HFF-Myc (cell line): ENCODE measurements at regions not wholly inside any gene's neighbourhood (a gene's known extent, or its start where the extent isn't known, plus 50 kb on each side); places are given as distances from the start of the nearest gene placed in this dataset.
"Not testable (repeated sequence)": the region's sequence is repeated elsewhere in the genome, so short reads cannot be mapped to it uniquely, and the experiment has no call there.

ENCODE experiments used
- DNase-seq: peaks from one replicate; pipeline ENCODE4 v3.0.0-alpha.2; 2011; ENCODE audit warnings: low read depth; ENCODE audit errors: extremely low read depth
- H3K4me3 ChIP-seq: replicated peaks from 2 replicates; pipeline ENCODE4 v1.5.1; 2011; ENCODE audit warnings: low read depth, mild to moderate bottlenecking, control low read depth, low read length
- TF ChIP-seq, protein P1 (sequence below): IDR thresholded peaks from 2 replicates; pipeline ENCODE4 v1.5.1; 2012; ENCODE audit warnings: mild to moderate bottlenecking, low read depth, low read length, control low read depth; ENCODE audit errors: missing control alignments

DNA sequence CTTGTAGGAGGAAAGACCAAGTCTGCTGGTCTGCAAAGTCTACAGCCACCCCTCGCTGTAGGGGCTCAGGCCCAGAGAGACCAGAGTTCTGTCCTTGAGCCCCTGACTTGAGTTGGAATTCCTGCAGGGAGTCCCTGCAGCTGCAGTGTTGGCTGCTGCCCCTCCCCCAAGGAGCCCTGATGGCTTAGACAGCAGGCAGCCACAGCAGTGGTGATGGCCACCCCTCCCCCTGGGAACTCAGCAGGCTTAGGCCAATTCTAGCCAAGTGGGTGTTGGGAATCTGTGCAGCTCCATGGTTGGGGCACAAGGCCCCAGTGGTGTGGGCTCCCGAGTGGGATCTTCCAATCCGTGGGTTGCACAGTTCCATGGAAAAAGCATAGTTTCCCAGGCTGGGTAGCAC, 345.4 kb downstream of the CD109 start:
- DNase-seq, result no peak
- H3K4me3 ChIP-seq, result no peak overlapping the region
- TF ChIP-seq, protein P1, sequence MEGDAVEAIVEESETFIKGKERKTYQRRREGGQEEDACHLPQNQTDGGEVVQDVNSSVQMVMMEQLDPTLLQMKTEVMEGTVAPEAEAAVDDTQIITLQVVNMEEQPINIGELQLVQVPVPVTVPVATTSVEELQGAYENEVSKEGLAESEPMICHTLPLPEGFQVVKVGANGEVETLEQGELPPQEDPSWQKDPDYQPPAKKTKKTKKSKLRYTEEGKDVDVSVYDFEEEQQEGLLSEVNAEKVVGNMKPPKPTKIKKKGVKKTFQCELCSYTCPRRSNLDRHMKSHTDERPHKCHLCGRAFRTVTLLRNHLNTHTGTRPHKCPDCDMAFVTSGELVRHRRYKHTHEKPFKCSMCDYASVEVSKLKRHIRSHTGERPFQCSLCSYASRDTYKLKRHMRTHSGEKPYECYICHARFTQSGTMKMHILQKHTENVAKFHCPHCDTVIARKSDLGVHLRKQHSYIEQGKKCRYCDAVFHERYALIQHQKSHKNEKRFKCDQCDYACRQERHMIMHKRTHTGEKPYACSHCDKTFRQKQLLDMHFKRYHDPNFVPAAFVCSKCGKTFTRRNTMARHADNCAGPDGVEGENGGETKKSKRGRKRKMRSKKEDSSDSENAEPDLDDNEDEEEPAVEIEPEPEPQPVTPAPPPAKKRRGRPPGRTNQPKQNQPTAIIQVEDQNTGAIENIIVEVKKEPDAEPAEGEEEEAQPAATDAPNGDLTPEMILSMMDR, result no peak

DNA sequence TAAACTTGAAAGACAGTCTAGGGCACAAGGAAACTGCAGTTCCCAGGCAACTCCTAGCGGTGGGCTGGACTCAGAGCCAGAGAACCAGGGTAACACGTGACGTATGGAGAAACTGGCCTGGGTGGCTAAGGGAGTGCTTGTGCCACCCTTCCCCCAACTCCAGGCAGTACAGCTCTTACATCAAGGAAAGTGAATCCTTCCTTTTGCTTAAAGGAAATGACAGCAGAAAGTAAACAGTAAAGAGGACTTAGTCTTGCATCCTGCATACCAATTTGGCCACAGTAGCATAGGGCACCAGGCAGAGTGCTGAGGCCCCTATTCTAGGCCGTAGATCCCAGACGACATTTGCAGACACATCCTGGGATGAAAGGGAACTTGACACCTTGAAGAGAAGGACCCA, 322.8 kb downstream of the CD109 start:
- no peak for DNase-seq
- H3K4me3 ChIP-seq, result no peak overlapping the region
- TF ChIP-seq, protein P1, result no peak

DNA sequence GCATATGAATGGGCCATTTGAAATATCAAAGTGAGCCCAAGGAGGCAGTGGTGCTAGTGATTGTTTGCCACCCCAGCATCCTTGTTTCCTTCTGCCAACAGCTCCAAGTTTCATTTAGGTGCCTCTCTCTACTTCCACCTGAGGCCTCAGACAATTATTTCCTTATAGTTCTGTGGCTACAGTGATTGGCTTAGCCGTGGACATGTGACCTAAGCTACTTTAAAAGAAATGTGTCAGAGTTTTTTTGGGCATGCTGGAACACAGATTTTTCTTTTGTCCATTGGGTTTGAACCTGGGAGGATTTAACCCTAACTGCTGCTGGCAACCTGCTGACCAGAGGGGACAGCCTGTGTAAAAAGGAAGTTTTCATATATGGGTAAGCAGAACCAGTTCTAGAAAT, 319.4 kb downstream of the CD109 start:
- H3K4me3 ChIP-seq, result no peak overlapping the region
- TF ChIP-seq, protein P1, result no peak
- no peak for DNase-seq

DNA sequence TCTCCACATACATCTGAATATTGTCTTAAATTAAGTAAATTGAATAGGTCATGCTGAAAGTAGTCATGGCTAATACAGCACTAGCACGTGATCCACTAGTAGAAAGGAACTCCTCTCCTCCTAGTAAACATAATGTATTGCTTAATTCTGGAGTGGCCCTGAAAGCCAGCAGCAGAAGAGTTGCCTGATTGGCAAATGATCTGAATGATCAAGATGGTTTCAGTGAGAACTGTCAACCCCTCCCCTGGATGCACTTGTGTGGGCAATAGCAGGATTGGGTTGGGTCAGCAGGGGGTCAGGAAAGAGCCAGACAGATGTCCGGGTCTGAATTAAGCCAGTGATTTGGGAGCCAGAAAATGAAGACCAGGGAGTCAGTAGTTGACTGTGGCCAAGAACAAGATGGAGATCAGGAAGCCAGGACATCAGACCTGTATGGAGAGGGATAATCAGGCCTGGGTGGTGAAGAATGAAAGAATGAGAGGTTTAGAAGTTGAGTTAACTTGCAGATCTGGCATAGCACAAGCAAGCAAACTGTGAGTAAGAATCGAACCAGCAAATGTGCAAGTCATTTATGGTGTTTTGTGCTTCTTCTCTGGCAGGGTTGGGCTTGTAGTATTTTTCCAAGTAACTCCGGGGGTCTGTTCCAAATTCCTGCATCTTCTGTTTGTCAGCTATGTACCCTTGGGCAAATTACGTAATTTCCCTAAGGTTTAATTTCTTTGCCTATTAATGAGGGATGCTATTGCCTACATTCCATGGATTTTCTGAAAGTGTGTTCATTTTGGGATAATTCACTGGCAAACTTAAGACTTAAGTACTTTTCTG, 304.9 kb downstream of the CD109 start:
- no peak overlapping the region for H3K4me3 ChIP-seq
- DNase-seq, result no peak
- TF ChIP-seq, protein P1, result no peak

DNA sequence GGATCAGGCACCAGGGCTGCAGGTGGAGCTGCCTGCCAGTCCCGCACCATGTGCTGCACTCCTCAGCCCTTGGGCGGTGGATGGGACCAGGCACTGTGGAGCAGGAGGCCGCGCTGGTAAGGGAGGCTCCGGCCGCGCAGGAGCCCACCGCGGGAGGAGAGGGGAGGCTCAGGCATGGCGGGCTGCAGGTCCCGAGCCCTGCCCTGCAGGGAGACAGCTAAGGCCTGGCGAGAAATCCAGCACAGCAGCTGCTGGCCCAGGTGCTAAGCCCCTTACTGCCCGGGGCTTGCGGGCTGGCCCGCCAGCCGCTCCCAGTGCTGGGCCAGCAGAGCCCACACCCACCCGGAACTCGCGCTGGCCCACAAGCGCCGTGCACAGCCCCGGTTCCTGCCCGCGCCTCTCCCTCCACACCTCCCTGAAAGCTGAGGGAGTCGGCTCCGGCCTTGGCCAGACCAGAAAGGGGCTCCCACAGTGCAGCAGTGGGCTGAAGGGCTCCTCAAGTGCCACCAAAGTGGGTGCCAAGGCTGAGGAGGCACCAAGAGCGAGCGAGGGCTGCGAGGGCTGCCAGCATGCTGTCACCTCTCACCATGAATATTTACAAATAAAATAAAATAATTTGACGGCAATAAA, 294.7 kb downstream of the CD109 start:
- H3K4me3 ChIP-seq, DNase-seq: not testable (repeated sequence)

DNA sequence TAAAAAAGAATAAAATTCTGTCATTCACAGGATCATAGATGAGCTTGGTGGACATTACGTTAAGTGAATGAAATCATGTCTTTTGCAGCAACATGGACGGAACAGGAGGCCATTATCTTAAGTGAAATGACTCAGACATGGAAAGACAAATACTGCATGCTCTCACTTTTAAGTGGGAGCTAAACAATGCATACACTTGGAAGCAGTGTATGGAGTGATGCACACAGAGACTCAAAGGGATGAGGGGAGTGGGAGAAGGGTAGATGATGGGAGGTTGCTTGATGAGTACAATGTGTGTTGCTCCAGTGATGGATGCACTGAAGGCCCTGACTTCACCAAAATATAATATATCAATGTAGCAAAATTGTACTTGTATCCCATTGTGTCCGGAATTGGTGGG, 293.4 kb downstream of the CD109 start:
- no peak for DNase-seq
- TF ChIP-seq, protein P1, result no peak
- no peak overlapping the region for H3K4me3 ChIP-seq

DNA sequence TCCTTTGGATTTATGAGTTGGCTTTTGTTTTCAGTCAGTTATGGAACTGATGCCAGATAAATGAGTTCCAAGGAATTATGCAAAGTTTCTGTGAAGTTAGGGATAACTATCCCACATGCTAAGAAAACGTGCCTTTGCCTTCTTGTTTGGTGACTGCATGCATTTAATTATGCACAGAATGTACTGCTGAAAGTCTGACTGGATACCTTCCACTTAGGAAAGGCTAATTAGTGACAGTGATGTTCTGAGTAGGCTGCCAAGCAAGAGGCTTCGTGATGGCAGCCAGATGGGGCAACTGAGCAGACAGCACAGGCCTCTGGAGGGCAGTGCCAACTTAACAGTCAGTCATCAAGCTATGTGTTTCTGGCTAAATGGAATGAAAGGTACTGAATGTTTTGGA, 289.9 kb downstream of the CD109 start:
- H3K4me3 ChIP-seq, result no peak overlapping the region
- DNase-seq, result peak; percentile 60
- TF ChIP-seq, protein P1, result peak; percentile 52
